ENCODE measurements at regions not wholly inside any gene's neighbourhood (a gene's known extent, or its start where the extent isn't known, plus 50 kb on each side); places are given as distances from the start of the nearest gene placed in this dataset.

DNA sequence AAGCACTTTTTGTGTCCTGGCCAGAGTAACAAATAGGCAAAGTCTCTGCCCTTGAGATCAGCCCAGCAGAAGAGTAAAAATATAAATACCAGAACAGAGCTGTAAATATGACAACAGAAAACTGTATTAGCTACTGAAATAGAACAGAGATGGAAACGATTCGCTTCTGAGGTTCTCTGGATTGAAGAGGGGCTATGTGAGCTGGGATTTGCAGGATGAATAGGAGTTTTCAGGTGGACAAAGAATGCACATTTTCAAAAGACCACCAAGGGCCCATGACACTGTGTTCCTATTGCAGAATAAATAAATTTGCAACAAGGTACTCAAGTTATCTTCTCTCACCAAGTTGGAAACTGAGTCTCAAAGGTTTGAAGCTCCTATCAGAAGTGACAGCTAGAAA lies 176.6 kb downstream of the BCL11B start:
- no peak overlapping the region for H3K4me3 ChIP-seq (ENCODE audit: low read length)
- no peak for DNase-seq (ENCODE audit: low read depth)
- TF ChIP-seq, protein P1, sequence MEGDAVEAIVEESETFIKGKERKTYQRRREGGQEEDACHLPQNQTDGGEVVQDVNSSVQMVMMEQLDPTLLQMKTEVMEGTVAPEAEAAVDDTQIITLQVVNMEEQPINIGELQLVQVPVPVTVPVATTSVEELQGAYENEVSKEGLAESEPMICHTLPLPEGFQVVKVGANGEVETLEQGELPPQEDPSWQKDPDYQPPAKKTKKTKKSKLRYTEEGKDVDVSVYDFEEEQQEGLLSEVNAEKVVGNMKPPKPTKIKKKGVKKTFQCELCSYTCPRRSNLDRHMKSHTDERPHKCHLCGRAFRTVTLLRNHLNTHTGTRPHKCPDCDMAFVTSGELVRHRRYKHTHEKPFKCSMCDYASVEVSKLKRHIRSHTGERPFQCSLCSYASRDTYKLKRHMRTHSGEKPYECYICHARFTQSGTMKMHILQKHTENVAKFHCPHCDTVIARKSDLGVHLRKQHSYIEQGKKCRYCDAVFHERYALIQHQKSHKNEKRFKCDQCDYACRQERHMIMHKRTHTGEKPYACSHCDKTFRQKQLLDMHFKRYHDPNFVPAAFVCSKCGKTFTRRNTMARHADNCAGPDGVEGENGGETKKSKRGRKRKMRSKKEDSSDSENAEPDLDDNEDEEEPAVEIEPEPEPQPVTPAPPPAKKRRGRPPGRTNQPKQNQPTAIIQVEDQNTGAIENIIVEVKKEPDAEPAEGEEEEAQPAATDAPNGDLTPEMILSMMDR (conservative IDR thresholded peaks at IDR 0.05; ENCODE audit: low read depth, low read length) = no peak

DNA sequence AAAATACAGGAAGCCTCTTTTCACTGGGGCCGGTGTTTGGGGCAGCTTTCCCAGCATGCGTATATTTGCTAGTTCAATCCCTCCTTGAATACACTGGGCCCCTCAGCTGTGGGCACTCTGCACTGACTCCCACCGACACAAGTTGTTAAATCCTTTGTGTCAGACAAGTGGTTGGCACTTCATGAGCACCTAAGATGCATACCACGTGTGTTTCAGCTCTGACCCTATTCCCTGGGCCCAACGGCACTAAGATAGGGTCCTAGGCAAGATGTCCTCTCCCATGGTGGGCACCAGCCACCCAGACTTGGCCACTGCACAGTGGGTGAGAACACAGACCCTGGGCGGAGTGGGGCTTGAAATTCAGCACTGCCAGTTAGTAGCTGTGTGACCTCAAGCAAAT lies 173.8 kb downstream of the BCL11B start:
- TF ChIP-seq, protein P1 (conservative IDR thresholded peaks at IDR 0.05; ENCODE audit: low read depth, low read length) = no peak
- DNase-seq (ENCODE audit: low read depth) = no peak
- H3K4me3 ChIP-seq (ENCODE audit: low read length) = no peak overlapping the region

DNA sequence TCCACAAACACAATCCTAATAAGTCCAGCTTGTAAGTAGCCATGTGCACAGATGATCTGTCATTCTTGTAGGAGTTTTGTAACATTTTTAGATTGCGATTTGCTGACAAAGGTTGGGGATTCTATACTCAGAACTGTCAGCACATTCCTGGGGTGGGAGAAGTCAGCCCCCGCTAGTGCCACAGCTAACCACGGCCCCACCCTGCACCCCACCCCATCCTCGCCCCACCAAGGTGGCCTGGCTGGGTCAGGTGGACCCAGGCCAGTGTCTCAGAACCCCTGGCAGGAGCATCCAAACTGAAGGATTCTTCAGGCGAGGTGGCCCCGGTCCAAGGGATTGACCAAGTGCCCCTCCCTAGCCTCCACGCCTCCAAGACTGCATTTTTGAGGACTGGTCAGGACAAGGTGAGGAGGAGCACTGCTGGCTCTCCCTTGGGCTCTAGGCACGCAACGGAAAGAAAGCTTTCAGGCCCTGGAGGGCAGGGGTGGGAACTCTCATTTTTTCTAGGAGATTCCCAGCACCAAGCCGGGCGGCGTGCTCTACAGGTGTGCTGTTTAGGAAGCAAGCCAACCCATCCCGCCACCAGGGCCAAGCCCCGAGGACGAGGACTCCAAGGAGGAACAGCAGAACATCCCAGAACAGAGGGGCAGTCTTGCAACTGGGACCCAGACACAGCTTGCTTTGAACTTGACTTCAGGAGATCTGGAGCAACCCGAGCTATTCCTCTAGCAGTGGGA lies 172.8 kb downstream of the BCL11B start:
- DNase-seq (ENCODE audit: low read depth) = no peak
- TF ChIP-seq, protein P1 (conservative IDR thresholded peaks at IDR 0.05; ENCODE audit: low read depth, low read length) = no peak
- no peak overlapping the region for H3K4me3 ChIP-seq (ENCODE audit: low read length)

DNA sequence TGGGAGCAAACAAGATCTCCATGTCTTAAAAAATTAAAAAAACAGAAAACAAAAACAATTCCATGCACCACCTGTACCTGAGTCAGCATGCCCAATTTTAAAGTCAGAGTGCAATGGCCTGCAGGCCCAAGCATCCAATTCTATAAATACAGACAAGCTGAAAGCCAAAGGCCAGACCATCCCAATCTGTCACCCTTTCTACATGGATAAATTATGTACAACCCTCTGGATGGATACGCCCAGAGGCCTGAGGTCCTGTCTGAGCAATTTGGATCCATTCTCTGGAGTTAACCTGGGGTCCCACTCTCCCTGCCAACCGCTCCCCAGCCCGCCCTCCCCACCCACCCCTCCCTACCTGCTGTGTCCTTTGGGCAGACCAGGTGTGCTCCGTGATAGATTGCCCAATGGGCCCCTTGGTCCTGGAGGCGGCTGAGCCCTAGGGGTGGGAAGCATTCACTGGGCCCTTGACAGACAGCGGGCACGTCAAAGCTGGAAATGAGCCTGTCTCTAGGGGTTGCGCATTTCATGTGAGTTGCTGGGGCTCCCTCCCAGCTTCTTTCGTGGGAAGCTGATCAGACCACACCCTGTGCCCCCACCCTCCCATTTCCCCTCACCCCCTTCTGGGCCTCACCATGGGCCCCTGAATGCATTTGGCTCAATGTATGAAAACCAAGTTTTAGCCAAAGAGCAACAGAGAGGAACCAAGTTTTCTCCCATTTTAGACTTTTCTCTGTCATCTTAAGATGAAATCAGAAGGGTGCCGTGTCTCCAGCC lies 171.3 kb downstream of the BCL11B start:
- no peak overlapping the region for H3K4me3 ChIP-seq (ENCODE audit: low read length)

DNA sequence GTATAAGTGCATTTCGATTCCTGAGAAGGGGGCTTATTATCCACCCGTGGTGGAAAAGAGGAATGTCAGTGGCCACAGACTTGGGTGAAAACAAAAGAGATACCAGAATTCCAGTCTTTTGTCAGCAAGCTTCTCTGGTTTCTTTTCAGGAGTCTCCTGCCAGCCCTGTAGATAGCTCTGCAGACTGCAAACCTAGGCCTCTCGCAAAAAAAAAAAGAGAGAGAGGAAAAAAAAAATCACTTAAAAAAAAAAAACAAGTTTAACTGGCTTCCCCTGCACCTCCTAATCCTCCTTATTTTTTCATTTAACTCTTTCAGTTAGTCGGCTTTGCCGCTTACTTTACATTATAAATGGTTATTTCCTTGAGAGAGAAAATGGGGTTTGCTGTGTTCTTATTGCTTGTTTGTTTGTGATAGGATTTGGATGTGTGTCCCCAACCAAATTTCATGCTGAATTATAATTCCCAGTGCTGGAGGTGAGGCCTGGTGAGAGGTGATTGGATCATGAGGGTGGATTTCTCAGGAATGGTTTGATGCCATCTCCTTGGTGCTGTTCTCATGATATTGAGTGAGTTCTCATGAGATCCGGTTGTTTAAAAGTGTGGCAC lies 170.0 kb downstream of the BCL11B start:
- DNase-seq (ENCODE audit: low read depth) = no peak
- H3K4me3 ChIP-seq (ENCODE audit: low read length) = no peak overlapping the region
- TF ChIP-seq, protein P1 (conservative IDR thresholded peaks at IDR 0.05; ENCODE audit: low read depth, low read length) = no peak

More for the DNA sequence above, 171.3 kb downstream of the BCL11B start:
- DNase-seq (ENCODE audit: low read depth) = no peak
- TF ChIP-seq, protein P1 (conservative IDR thresholded peaks at IDR 0.05; ENCODE audit: low read depth, low read length) = no peak

DNA sequence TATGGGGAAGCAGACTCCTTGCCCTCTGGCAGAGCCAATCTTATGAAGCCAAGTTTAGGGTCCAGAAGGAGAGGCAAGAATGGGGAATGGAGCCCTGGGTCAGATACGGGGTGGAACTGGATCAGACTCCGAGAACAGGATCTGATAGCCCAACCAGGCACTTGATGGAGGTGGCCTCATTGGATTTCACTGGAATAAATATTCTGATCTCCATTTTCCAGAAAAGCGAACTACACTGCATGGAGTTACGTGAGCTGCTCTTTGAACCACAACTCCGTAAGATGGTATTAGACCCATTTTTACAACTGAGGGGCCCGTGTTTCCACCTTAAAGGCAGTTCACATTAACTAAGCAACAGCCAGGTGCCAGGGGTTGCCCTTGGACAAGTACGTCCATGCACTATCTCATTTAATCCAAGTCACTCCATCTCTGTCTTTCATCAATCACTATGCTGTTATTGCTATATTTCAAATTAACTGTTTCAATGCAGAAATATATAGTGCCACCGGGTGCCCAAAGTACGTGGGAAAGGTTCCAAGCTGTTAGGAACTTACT lies 155.2 kb downstream of the BCL11B start:
- TF ChIP-seq, protein P1 (conservative IDR thresholded peaks at IDR 0.05; ENCODE audit: low read depth, low read length) = no peak
- DNase-seq (ENCODE audit: low read depth) = no peak
- H3K4me3 ChIP-seq (ENCODE audit: low read length) = no peak overlapping the region

Data from retinal pigment epithelial cell (primary cell).